Neural progenitor cell (in vitro differentiated cells): ENCODE measurements at regions not wholly inside any gene's neighbourhood (a gene's known extent, or its start where the extent isn't known, plus 50 kb on each side); places are given as distances from the start of the nearest gene placed in this dataset.

ENCODE experiments used
- DNase-seq: peaks from one replicate; pipeline ENCODE4 v3.0.0-alpha.2; 2016; ENCODE audit warnings: low spot score
- H2AFZ ChIP-seq: fragments of 200-600 bp; sonication (generic); replicated peaks from 2 replicates; pipeline ENCODE4 v1.6.1; 2016; ENCODE audit warnings: antibody characterized with exemption
- H3F3A ChIP-seq: fragments of 200-600 bp; sonication (generic); 2 replicates; pipeline ENCODE4 v1.6.1; 2016; ENCODE audit warnings: antibody characterized with exemption, low read depth
- H3K27ac ChIP-seq: fragments of 200-600 bp; sonication (generic); 2 replicates; pipeline ENCODE4 v1.5.1; 2016; ENCODE audit warnings: mild to moderate bottlenecking
- H3K27me3 ChIP-seq: fragments of 200-600 bp; sonication (generic); 2 replicates; pipeline ENCODE4 v1.6.1; 2016; ENCODE audit warnings: mild to moderate bottlenecking, moderate library complexity
- H3K36me3 ChIP-seq: fragments of 200-600 bp; sonication (generic); 2 replicates; pipeline ENCODE4 v1.5.1; 2016
- H3K4me1 ChIP-seq: fragments of 200-600 bp; sonication (generic); 2 replicates; pipeline ENCODE4 v1.6.1; 2016; ENCODE audit warnings: mixed run types
- H3K4me2 ChIP-seq: fragments of 200-600 bp; sonication (generic); 2 replicates; pipeline ENCODE4 v1.6.1; 2016
- H3K4me3 ChIP-seq: fragments of 200-600 bp; sonication (generic); 2 replicates; pipeline ENCODE4 v1.5.1; 2016
- H3K79me2 ChIP-seq: fragments of 200-600 bp; sonication (generic); 2 replicates; pipeline ENCODE4 v1.6.1; 2016; ENCODE audit warnings: low read depth
- H3K9ac ChIP-seq: fragments of 200-600 bp; sonication (generic); 2 replicates; pipeline ENCODE4 v1.6.1; 2016
- H3K9me3 ChIP-seq: fragments of 200-600 bp; sonication (generic); 2 replicates; pipeline ENCODE4 v1.5.1; 2016; ENCODE audit warnings: low read depth
- H4K20me1 ChIP-seq: fragments of 200-600 bp; sonication (generic); 2 replicates; pipeline ENCODE4 v1.6.1; 2016; ENCODE audit warnings: low read depth
- H3K27ac Mint-ChIP-seq: 3 replicates; pipeline ENCODE4 v1.8.0; 2021; ENCODE audit warnings: mixed read lengths
- H3K27me3 Mint-ChIP-seq: 2 replicates; pipeline ENCODE4 v1.8.0; 2022; ENCODE audit warnings: low read depth, mild to moderate bottlenecking, inconsistent platforms, moderate library complexity, mixed read lengths; ENCODE audit not compliant: insufficient read depth
- H3K36me3 Mint-ChIP-seq: 3 replicates; pipeline ENCODE4 v1.8.0; 2021; ENCODE audit warnings: mixed read lengths
- H3K4me1 Mint-ChIP-seq: 3 replicates; pipeline ENCODE4 v1.8.0; 2021; ENCODE audit warnings: mixed read lengths
- H3K4me3 Mint-ChIP-seq: 3 replicates; pipeline ENCODE4 v1.8.0; 2021; ENCODE audit warnings: mild to moderate bottlenecking, moderate library complexity, mixed read lengths
- H3K9me3 Mint-ChIP-seq: 3 replicates; pipeline ENCODE4 v1.8.0; 2020; ENCODE audit warnings: mixed read lengths
- EZH2 ChIP-seq: fragments of 200-600 bp; sonication (generic); IDR thresholded peaks from 2 replicates; pipeline ENCODE4 v1.6.1; 2017; ENCODE audit warnings: antibody characterized with exemption, mild to moderate bottlenecking, moderate library complexity
- EZH2phosphoT487 ChIP-seq: fragments of 200-600 bp; sonication (generic); IDR thresholded peaks from 2 replicates; pipeline ENCODE4 v1.6.1; 2017; ENCODE audit warnings: antibody characterized with exemption
- TF ChIP-seq, protein P1 (sequence below): fragments of 200-600 bp; sonication (generic); IDR thresholded peaks from 2 replicates; pipeline ENCODE4 v1.5.1; 2017; ENCODE audit warnings: antibody characterized with exemption, mild to moderate bottlenecking

GRCh38 chr18:78558948-78559347 is 420.7 kb upstream of the SALL3 start:
- H3F3A ChIP-seq = peaks cover 7% of the 10 kb centered on the region
- H3K9ac ChIP-seq = no peak overlapping the region
- H3K36me3 ChIP-seq = no peaks in the 10 kb centered on the region
- Mint-ChIP-seq H3K36me3 (peaks cover 1% of the 10 kb centered on the region), H3K4me1 (peaks cover 16% of the 10 kb centered on the region), H3K27ac (no peak overlapping the region), H3K9me3 (peaks cover 13% of the 10 kb centered on the region), H3K27me3 (peaks cover 5% of the 10 kb centered on the region), H3K4me3 (no peak overlapping the region)
- H2AFZ ChIP-seq = no peak overlapping the region
- H3K27ac ChIP-seq = no peak overlapping the region
- no peak overlapping the region for H3K4me3 ChIP-seq
- H3K4me2 ChIP-seq = no peak overlapping the region
- no peaks in the 10 kb centered on the region for H4K20me1 ChIP-seq
- peaks cover 7% of the 10 kb centered on the region for H3K4me1 ChIP-seq
- H3K9me3 ChIP-seq = no peaks in the 10 kb centered on the region
- H3K79me2 ChIP-seq = no peaks in the 10 kb centered on the region
- no peak for DNase-seq
- H3K27me3 ChIP-seq = no peaks in the 10 kb centered on the region
- TF ChIP-seq, protein P1, sequence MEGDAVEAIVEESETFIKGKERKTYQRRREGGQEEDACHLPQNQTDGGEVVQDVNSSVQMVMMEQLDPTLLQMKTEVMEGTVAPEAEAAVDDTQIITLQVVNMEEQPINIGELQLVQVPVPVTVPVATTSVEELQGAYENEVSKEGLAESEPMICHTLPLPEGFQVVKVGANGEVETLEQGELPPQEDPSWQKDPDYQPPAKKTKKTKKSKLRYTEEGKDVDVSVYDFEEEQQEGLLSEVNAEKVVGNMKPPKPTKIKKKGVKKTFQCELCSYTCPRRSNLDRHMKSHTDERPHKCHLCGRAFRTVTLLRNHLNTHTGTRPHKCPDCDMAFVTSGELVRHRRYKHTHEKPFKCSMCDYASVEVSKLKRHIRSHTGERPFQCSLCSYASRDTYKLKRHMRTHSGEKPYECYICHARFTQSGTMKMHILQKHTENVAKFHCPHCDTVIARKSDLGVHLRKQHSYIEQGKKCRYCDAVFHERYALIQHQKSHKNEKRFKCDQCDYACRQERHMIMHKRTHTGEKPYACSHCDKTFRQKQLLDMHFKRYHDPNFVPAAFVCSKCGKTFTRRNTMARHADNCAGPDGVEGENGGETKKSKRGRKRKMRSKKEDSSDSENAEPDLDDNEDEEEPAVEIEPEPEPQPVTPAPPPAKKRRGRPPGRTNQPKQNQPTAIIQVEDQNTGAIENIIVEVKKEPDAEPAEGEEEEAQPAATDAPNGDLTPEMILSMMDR = no peak
- TF ChIP-seq EZH2 (no peak), EZH2phosphoT487 (no peak)

DNA sequence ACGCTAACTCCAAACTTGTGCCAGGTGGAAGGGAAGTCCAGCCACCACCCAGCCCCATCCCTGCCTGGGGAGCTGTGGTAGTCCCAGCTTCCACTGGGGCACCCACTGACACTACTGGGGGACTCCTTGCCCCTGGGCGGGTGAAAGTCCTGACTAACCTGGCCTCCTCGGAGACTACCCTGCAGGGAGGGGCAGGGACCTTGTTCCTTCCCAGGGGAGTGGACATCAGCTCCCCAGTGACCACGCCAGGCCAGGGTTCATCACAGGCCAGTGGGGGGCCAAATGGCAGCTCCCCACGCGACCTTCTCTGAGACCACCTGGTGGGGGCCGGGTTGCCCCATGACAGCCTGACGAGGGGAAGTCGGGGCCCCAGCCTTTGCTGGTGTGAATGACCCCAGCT is 420.0 kb upstream of the SALL3 start:
- Histone ChIP-seq H3K36me3 (no peaks in the 10 kb centered on the region), H3K4me1 (peaks cover 7% of the 10 kb centered on the region), H3K27me3 (no peaks in the 10 kb centered on the region), H2AFZ (no peak overlapping the region), H4K20me1 (no peaks in the 10 kb centered on the region), H3K79me2 (no peaks in the 10 kb centered on the region), H3F3A (peaks cover 7% of the 10 kb centered on the region), H3K4me2 (no peak overlapping the region), H3K9ac (no peak overlapping the region), H3K9me3 (no peaks in the 10 kb centered on the region), H3K27ac (no peak overlapping the region), H3K4me3 (no peak overlapping the region)
- no peak for TF ChIP-seq EZH2phosphoT487
- TF ChIP-seq, protein P1 = no peak
- H3K27ac Mint-ChIP-seq = no peak overlapping the region
- H3K36me3 Mint-ChIP-seq = peaks cover 1% of the 10 kb centered on the region
- H3K4me3 Mint-ChIP-seq = no peak overlapping the region
- H3K4me1 Mint-ChIP-seq = peaks cover 22% of the 10 kb centered on the region
- H3K27me3 Mint-ChIP-seq = peaks cover 5% of the 10 kb centered on the region
- DNase-seq = no peak
- H3K9me3 Mint-ChIP-seq = peaks cover 13% of the 10 kb centered on the region

DNA sequence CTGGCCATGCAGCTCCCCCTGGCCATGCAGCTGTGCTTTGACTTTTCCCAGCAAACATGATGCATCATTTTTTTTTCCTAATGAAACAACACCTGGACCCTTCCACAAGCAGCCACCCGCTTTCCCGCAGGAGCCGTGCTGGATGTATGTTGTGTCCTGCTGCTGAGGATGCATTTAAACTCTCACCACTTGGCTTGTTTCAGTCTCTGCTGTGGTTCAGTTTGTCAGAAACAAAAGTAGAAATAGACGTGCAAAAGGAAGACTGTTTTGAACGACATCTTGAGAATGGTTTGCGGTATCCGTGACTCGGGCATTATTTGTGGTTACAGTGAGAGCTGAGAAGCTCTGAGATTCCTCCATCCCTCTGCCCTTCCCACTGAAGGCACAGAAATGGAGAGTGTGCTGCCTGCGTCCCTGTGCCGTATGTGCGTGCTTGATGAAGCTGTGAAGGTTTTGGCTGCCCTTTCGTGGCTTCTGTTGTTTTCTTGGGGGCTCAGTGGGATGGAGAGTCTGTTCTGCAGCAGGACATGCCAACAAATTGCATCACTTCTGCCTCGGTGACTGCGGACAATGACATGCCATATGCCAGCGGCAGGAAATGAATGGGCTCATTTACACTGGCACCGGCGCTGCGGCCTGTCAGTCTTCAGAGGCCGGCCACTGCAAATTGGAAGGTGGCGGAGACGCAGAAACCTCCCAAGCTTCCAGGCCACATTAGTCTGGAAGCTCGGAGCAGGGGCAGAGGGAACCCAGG is 417.7 kb upstream of the SALL3 start:
- H3K27ac ChIP-seq = peak overlapping the region; percentile 13

DNA sequence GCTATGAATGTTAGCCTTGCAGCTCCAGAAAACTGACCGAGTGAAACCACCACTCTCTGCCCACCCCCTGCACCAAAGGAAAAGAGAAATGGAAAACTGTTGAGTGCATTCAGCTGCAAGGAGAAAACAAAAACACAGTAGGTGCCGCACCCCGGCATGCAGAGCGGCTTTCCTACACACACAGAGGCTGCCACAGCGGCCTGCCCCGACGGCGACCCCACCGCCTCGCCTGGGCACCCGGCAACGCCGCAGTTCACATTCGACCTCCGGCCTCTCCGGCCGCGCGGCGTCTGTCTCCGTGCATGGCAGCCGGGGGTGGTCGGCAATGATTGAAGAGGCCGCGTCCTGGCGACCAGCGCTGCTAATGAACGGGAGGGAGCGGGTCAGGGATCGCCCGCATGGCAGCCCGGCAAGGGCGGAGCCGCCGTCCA is 417.1 kb upstream of the SALL3 start:
- no peak overlapping the region for H3K4me3 ChIP-seq
- H3K27me3 ChIP-seq = no peaks in the 10 kb centered on the region
- H3K79me2 ChIP-seq = no peaks in the 10 kb centered on the region
- no peaks in the 10 kb centered on the region for H3K36me3 Mint-ChIP-seq
- no peak overlapping the region for H3K9ac ChIP-seq
- peak; percentile 17 for DNase-seq
- peaks cover 22% of the 10 kb centered on the region for H3K4me1 Mint-ChIP-seq
- no peaks in the 10 kb centered on the region for H3K36me3 ChIP-seq
- H3K9me3 ChIP-seq = no peaks in the 10 kb centered on the region
- peaks cover 10% of the 10 kb centered on the region for H3K27me3 Mint-ChIP-seq
- peaks cover 2% of the 10 kb centered on the region for H3K9me3 Mint-ChIP-seq
- H3K4me3 Mint-ChIP-seq = no peak overlapping the region
- TF ChIP-seq, protein P1 = no peak
- TF ChIP-seq EZH2 = no peak
- TF ChIP-seq EZH2phosphoT487 = no peak
- H3K27ac ChIP-seq = peak overlapping the region; percentile 13
- peaks cover 7% of the 10 kb centered on the region for H3F3A ChIP-seq
- H4K20me1 ChIP-seq = no peaks in the 10 kb centered on the region
- H3K4me2 ChIP-seq = no peak overlapping the region
- H3K27ac Mint-ChIP-seq = no peak overlapping the region
- peaks cover 7% of the 10 kb centered on the region for H3K4me1 ChIP-seq
- no peak overlapping the region for H2AFZ ChIP-seq

More for the DNA sequence above, 417.7 kb upstream of the SALL3 start:
- peaks cover 7% of the 10 kb centered on the region for H3K4me1 ChIP-seq
- H3K4me2 ChIP-seq = peak overlapping the region; percentile 18
- H3K4me1 Mint-ChIP-seq = peaks cover 22% of the 10 kb centered on the region
- TF ChIP-seq EZH2phosphoT487 (no peak), EZH2 (no peak)
- no peaks in the 10 kb centered on the region for H4K20me1 ChIP-seq
- peak overlapping the region; percentile 19 for H3K4me3 Mint-ChIP-seq
- H3K36me3 Mint-ChIP-seq = no peaks in the 10 kb centered on the region
- no peaks in the 10 kb centered on the region for H3K9me3 ChIP-seq
- H3K36me3 ChIP-seq = no peaks in the 10 kb centered on the region
- peak overlapping the region; percentile 64 for H3K27ac Mint-ChIP-seq
- H3K4me3 ChIP-seq = no peak overlapping the region
- no peak overlapping the region for H2AFZ ChIP-seq
- peak; percentile 56 for DNase-seq
- peaks cover 12% of the 10 kb centered on the region for H3K27me3 Mint-ChIP-seq
- H3K9me3 Mint-ChIP-seq = peaks cover 2% of the 10 kb centered on the region
- H3K9ac ChIP-seq = no peak overlapping the region
- H3K79me2 ChIP-seq = no peaks in the 10 kb centered on the region
- H3F3A ChIP-seq = peaks cover 7% of the 10 kb centered on the region
- H3K27me3 ChIP-seq = no peaks in the 10 kb centered on the region
